OCI-LY3 (cell line): ENCODE measurements at regions not wholly inside any gene's neighbourhood (a gene's known extent, or its start where the extent isn't known, plus 50 kb on each side); places are given as distances from the start of the nearest gene placed in this dataset.
"Not testable (repeated sequence)": the region's sequence is repeated elsewhere in the genome, so short reads cannot be mapped to it uniquely, and the experiment has no call there.

Source experiments
- H2AFZ ChIP-seq: fragments of 200-600, 300-600 bp; shearing (Covaris generic); 2 replicates; pipeline ENCODE4 v1.6.0; 2014; ENCODE audit warnings: antibody characterized with exemption, low read depth, low read length
- H3K27ac ChIP-seq: fragments of 200-600, 300-600 bp; sonication (generic); 2 replicates; pipeline ENCODE4 v1.5.1; 2014; ENCODE audit warnings: mild to moderate bottlenecking, low read length, moderate library complexity, mixed read lengths
- H3K27me3 ChIP-seq: fragments of 200-600, 300-600 bp; sonication (generic); 2 replicates; pipeline ENCODE4 v1.6.1; 2014; ENCODE audit warnings: low read depth, low read length, mixed read lengths
- H3K36me3 ChIP-seq: fragments of 200-600, 300-600 bp; sonication (generic); replicated peaks from 2 replicates; pipeline ENCODE3; 2014; ENCODE audit warnings: low read depth, low read length, mixed read lengths
- H3K4me1 ChIP-seq: fragments of 300-600, 200-600 bp; sonication (generic); 2 replicates; pipeline ENCODE4 v1.6.1; 2014; ENCODE audit warnings: low read length, mixed read lengths
- H3K4me2 ChIP-seq: fragments of 200-600, 300-600 bp; sonication (generic); 2 replicates; pipeline ENCODE4 v1.6.1; 2014; ENCODE audit warnings: low read length, mixed read lengths
- H3K4me3 ChIP-seq: fragments of 300-600, 200-600 bp; sonication (generic); 2 replicates; pipeline ENCODE4 v1.5.1; 2014; ENCODE audit warnings: antibody characterized with exemption, mild to moderate bottlenecking, low read length, moderate library complexity
- H3K79me2 ChIP-seq: fragments of 300-600, 200-600 bp; shearing (Covaris generic); 2 replicates; pipeline ENCODE4 v1.6.1; 2014; ENCODE audit warnings: mild to moderate bottlenecking, low read length, mixed read lengths
- H3K9ac ChIP-seq: fragments of 300-600, 200-600 bp; shearing (Covaris generic); 2 replicates; pipeline ENCODE4 v1.6.0; 2014; ENCODE audit warnings: mild to moderate bottlenecking, low read length, moderate library complexity
- H3K9me3 ChIP-seq: fragments of 200-600, 300-600 bp; shearing (Covaris generic); 2 replicates; pipeline ENCODE4 v1.6.1; 2014; ENCODE audit warnings: low read length, mixed read lengths; ENCODE audit not compliant: insufficient read depth
- H4K20me1 ChIP-seq: fragments of 200-600, 300-600 bp; sonication (generic); 2 replicates; pipeline ENCODE4 v1.6.1; 2016; ENCODE audit warnings: low read length, mixed read lengths; ENCODE audit not compliant: insufficient read depth
- EZH2phosphoT487 ChIP-seq: fragments of 200-600 bp; shearing (Covaris generic); IDR thresholded peaks from 2 replicates; pipeline ENCODE4 v1.6.1; 2018; ENCODE audit warnings: antibody characterized with exemption, mixed run types, low read depth
- TF ChIP-seq, protein P1 (sequence below): fragments of 200-600, 300-600 bp; sonication (generic); IDR thresholded peaks from 2 replicates; pipeline ENCODE4 v1.5.1; 2014; ENCODE audit warnings: antibody characterized with exemption, low read length, low read depth

DNA sequence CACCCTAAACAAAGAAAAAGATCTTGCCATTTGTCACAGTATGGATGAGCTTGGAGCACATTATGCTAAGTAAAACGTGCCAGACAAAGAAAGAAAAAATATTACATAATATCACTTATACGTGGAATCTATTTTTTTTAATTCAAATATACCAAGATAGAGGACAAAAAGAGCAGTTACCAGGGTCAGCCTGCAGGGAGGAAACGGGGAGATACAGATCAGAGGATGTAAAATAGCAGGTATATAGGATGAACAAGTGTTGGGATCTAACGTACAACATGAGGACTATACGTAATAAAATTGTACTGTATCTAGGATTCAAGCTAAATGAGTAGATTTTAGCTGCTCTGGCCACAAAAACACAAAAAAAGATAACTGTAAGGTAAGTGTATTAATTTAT is 247.5 kb downstream of the TMEM161B start:
- no peaks in the 10 kb centered on the region for H3K9me3 ChIP-seq

DNA sequence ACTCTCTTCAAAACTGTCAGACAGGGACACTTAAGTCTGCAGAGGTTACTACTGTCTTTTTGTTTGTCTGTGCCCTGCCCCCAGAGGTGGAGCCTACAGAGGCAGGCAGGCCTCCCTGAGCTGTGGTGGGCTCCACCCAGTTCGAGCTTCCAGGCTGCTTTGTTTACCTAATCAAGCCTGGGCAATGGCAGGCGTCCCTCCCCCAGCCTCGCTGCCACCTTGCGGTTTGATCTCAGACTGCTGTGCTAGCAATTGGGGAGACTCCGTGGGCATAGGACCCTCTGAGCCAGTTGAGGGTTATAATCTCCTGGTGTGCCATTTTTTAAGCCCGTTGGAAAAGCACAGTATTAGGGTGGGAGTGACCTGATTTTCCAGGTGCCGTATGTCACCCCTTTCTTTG is 253.7 kb downstream of the TMEM161B start:
- H3K4me3 ChIP-seq, H3K9me3 ChIP-seq, H3K4me2 ChIP-seq, H2AFZ ChIP-seq, H3K79me2 ChIP-seq, H4K20me1 ChIP-seq, H3K9ac ChIP-seq, H3K36me3 ChIP-seq, H3K27me3 ChIP-seq, H3K4me1 ChIP-seq, H3K27ac ChIP-seq: not testable (repeated sequence)

More for the DNA sequence above, 247.5 kb downstream of the TMEM161B start:
- H2AFZ ChIP-seq = no peak overlapping the region
- H3K9ac ChIP-seq = no peak overlapping the region
- no peaks in the 10 kb centered on the region for H4K20me1 ChIP-seq
- H3K27me3 ChIP-seq = no peaks in the 10 kb centered on the region
- H3K4me3 ChIP-seq = no peak overlapping the region
- TF ChIP-seq EZH2phosphoT487 = no peak
- TF ChIP-seq, protein P1, sequence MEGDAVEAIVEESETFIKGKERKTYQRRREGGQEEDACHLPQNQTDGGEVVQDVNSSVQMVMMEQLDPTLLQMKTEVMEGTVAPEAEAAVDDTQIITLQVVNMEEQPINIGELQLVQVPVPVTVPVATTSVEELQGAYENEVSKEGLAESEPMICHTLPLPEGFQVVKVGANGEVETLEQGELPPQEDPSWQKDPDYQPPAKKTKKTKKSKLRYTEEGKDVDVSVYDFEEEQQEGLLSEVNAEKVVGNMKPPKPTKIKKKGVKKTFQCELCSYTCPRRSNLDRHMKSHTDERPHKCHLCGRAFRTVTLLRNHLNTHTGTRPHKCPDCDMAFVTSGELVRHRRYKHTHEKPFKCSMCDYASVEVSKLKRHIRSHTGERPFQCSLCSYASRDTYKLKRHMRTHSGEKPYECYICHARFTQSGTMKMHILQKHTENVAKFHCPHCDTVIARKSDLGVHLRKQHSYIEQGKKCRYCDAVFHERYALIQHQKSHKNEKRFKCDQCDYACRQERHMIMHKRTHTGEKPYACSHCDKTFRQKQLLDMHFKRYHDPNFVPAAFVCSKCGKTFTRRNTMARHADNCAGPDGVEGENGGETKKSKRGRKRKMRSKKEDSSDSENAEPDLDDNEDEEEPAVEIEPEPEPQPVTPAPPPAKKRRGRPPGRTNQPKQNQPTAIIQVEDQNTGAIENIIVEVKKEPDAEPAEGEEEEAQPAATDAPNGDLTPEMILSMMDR = no peak
- no peaks in the 10 kb centered on the region for H3K36me3 ChIP-seq
- H3K27ac ChIP-seq = no peak overlapping the region
- no peak overlapping the region for H3K4me2 ChIP-seq
- no peaks in the 10 kb centered on the region for H3K79me2 ChIP-seq
- peaks cover 2% of the 10 kb centered on the region; the same call in 1 of the 2 replicates for H3K4me1 ChIP-seq

DNA sequence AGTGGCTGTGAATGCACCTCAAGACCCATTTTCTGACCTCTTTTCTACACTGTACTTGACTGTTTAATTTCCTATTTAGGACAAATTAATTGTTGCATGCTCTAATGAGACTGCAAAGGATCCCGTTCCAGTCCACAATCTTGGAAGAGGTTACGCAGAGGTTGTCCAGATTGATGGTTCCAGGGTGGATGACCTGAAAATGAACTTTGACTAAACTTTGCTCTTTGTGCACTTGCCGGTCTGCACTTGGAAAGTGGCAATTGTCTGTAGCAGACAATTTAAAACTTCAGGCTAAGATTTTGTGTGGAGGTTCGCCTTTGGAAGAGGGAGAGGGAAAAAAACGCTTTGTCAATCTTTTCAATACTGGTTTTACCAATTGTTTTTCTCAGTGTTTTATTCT is 267.8 kb downstream of the TMEM161B start:
- Histone ChIP-seq H3K4me3 (no peak overlapping the region), H3K9me3 (no peaks in the 10 kb centered on the region), H3K79me2 (no peaks in the 10 kb centered on the region), H2AFZ (no peak overlapping the region), H3K36me3 (no peaks in the 10 kb centered on the region), H3K4me2 (no peak overlapping the region), H4K20me1 (no peaks in the 10 kb centered on the region), H3K27me3 (no peaks in the 10 kb centered on the region), H3K9ac (no peak overlapping the region), H3K27ac (no peak overlapping the region), H3K4me1 (no peaks in the 10 kb centered on the region)
- TF ChIP-seq EZH2phosphoT487 = no peak
- TF ChIP-seq, protein P1 = no peak

DNA sequence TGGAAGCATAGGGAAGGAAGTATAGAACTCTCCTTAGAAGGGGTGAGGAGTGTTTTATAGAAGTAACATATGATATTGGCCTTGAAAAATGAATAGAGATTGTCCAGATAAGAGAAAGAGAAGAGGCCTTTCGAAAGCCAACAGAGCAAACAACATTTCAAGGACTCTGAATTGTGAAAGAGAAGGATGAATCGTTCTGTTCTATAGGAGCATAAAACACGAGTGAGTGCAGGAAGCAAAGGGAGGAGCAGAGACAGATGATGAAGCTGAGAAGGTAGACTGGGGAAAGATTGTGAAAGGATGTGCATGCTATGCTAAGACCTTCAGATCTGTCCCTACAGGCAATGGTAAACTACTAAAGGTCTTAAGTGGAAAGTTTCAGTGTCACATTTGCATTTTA is 271.0 kb downstream of the TMEM161B start:
- TF ChIP-seq, protein P1 = no peak
- TF ChIP-seq EZH2phosphoT487 = no peak
- Histone ChIP-seq H3K4me3 (no peak overlapping the region), H2AFZ (no peak overlapping the region), H3K4me1 (no peaks in the 10 kb centered on the region), H4K20me1 (no peaks in the 10 kb centered on the region), H3K79me2 (no peaks in the 10 kb centered on the region), H3K27me3 (no peaks in the 10 kb centered on the region), H3K9ac (no peak overlapping the region), H3K4me2 (no peak overlapping the region), H3K9me3 (no peaks in the 10 kb centered on the region), H3K27ac (no peak overlapping the region), H3K36me3 (no peaks in the 10 kb centered on the region)

DNA sequence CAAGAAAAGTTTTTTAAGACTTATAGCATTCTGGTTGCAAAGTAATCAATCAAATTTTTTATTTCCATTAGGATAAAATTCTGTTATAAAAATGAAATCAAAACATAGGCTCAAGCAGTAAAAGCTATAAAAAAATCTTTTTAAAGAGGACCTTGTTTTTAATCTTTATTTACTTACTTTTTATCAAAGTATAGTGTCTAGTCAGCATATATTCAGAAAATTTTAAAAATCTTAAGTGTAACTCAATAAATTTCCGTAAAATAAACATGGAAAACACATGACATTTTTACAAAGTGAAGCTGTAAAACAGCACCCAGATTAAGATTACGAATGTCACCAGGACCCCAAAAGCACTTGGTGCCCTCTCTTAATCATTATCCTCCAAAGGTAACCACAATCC is 302.4 kb downstream of the TMEM161B start:
- Histone ChIP-seq H3K4me1 (no peaks in the 10 kb centered on the region), H3K79me2 (no peaks in the 10 kb centered on the region), H4K20me1 (no peaks in the 10 kb centered on the region), H3K27ac (no peak overlapping the region), H3K9ac (no peak overlapping the region), H2AFZ (no peak overlapping the region), H3K27me3 (no peaks in the 10 kb centered on the region), H3K9me3 (no peaks in the 10 kb centered on the region), H3K36me3 (no peaks in the 10 kb centered on the region), H3K4me3 (no peak overlapping the region), H3K4me2 (no peak overlapping the region)
- TF ChIP-seq, protein P1 = no peak
- no peak for TF ChIP-seq EZH2phosphoT487
